Astrocyte of the cerebellum (primary cell): ENCODE measurements at regions not wholly inside any gene's neighbourhood (a gene's known extent, or its start where the extent isn't known, plus 50 kb on each side); places are given as distances from the start of the nearest gene placed in this dataset.

Source experiments
- DNase-seq: peaks from one replicate; pipeline ENCODE4 v3.0.0-alpha.2; 2011; ENCODE audit warnings: low read depth
- H3K4me3 ChIP-seq: 2 replicates; pipeline ENCODE4 v1.5.1; 2011; ENCODE audit warnings: mild to moderate bottlenecking, low read depth, low read length, moderate library complexity
- CTCF ChIP-seq: IDR thresholded peaks from 2 replicates; pipeline ENCODE4 v1.5.1; 2012; ENCODE audit warnings: low read length, low read depth, moderate library complexity, mild to moderate bottlenecking; ENCODE audit errors: missing control alignments
- in situ Hi-C: cut with HindIII; loops from 2 replicates; pipeline ENCODE4 v1.10.0; 2017; ENCODE audit warnings: low sequenced_read_pairs

- in situ Hi-C loops, result no loop called here
- no peak for DNase-seq
- H3K4me3 ChIP-seq, result no peak overlapping the region
- no peak for TF ChIP-seq CTCF
These were observed 419.4 kb downstream of the SNAPC1 start for GRCh38 chr14:62181591-62181990.

GRCh38 chr14:62185078-62185477 lies 422.9 kb downstream of the SNAPC1 start:
- in situ Hi-C loops, result no loop called here
- no peak for TF ChIP-seq CTCF
- H3K4me3 ChIP-seq, result no peak overlapping the region
- no peak for DNase-seq

- H3K4me3 ChIP-seq, result no peak overlapping the region
- no peak for DNase-seq
- TF ChIP-seq CTCF, result no peak
- in situ Hi-C loops, result no loop called here
These were observed 425.0 kb downstream of the SNAPC1 start for GRCh38 chr14:62187265-62187664.

GRCh38 chr14:62189698-62190097 lies 427.5 kb downstream of the SNAPC1 start:
- H3K4me3 ChIP-seq, result no peak overlapping the region
- in situ Hi-C loops, result no loop called here
- no peak for TF ChIP-seq CTCF
- DNase-seq, result peak; percentile 27

GRCh38 chr14:62206456-62206855 lies 444.2 kb downstream of the SNAPC1 start:
- DNase-seq, result no peak
- no peak for TF ChIP-seq CTCF
- in situ Hi-C loops, result no loop called here
- H3K4me3 ChIP-seq, result no peak overlapping the region

GRCh38 chr14:62209287-62209899 lies 447.2 kb downstream of the SNAPC1 start:
- DNase-seq, result peak; percentile 57
- no peak overlapping the region for H3K4me3 ChIP-seq
- no peak for TF ChIP-seq CTCF
- in situ Hi-C loops, result no loop called here
